Large intestine (tissue), 3 donors: ENCODE measurements at regions not wholly inside any gene's neighbourhood (a gene's known extent, or its start where the extent isn't known, plus 50 kb on each side); places are given as distances from the start of the nearest gene placed in this dataset.

Experiments used
- DNase-seq, 2 donors: peaks; one replicate each; pipeline versions ENCODE4 v3.0.0 to v3.0.0-alpha.2; 2013
- H3K27ac ChIP-seq: one replicate; pipeline ENCODE4 v1.5.1; 2013; ENCODE audit warnings: low read length
- H3K27me3 ChIP-seq: 2 replicates; pipeline ENCODE4 v1.6.1; 2013; ENCODE audit warnings: low read length; ENCODE audit not compliant: control insufficient read depth, insufficient read depth
- H3K36me3 ChIP-seq: 2 replicates; pipeline ENCODE4 v1.6.1; 2013; ENCODE audit warnings: low read length; ENCODE audit not compliant: control insufficient read depth, insufficient read depth
- H3K4me1 ChIP-seq: one replicate; pipeline ENCODE4 v1.6.1; 2013; ENCODE audit warnings: low read length; ENCODE audit not compliant: control insufficient read depth, insufficient read depth
- H3K4me3 ChIP-seq: one replicate; pipeline ENCODE4 v1.5.1; 2013; ENCODE audit warnings: low read length
- H3K9me3 ChIP-seq: one replicate; pipeline ENCODE4 v1.6.1; 2013; ENCODE audit warnings: mild to moderate bottlenecking, low read depth, low read length, moderate library complexity; ENCODE audit not compliant: control insufficient read depth
- WGBS: methylation state at CpG from one replicate; pipeline ENCODE4 v1.1.5; 2013; ENCODE audit warnings: low lambda C conversion rate; ENCODE audit not compliant: insufficient coverage; 5-methylcytosine and 5-hydroxymethylcytosine counted together

- Histone ChIP-seq H3K27ac (no peak overlapping the region), H3K36me3 (no peaks in the 10 kb centered on the region), H3K27me3 (no peaks in the 10 kb centered on the region), H3K9me3 (peaks cover 3% of the 10 kb centered on the region), H3K4me1 (no peaks in the 10 kb centered on the region), H3K4me3 (no peak overlapping the region)
- WGBS = no CpG with 5 or more reads among the region's 3 CpGs
- DNase-seq = no peak
These were observed 712.6 kb downstream of the NR2F1-AS1 start for GRCh38 chr5:92868442-92868841.

- no peaks in the 10 kb centered on the region for H3K4me1 ChIP-seq
- H3K9me3 ChIP-seq = no peaks in the 10 kb centered on the region
- no peaks in the 10 kb centered on the region for H3K36me3 ChIP-seq
- H3K27ac ChIP-seq = no peak overlapping the region
- no peaks in the 10 kb centered on the region for H3K27me3 ChIP-seq
- DNase-seq = no peak
- 40% methylated on average over 1 of the region's 2 CpGs for WGBS
- H3K4me3 ChIP-seq = no peak overlapping the region
These were observed 716.4 kb downstream of the NR2F1-AS1 start for GRCh38 chr5:92864591-92864990.

GRCh38 chr5:92863666-92864065, 717.4 kb downstream of the NR2F1-AS1 start:
- DNase-seq = no peak
- H3K27me3 ChIP-seq = no peaks in the 10 kb centered on the region
- H3K9me3 ChIP-seq = no peaks in the 10 kb centered on the region
- no peaks in the 10 kb centered on the region for H3K36me3 ChIP-seq
- WGBS = no CpG with 5 or more reads among the region's 2 CpGs
- no peak overlapping the region for H3K27ac ChIP-seq
- no peak overlapping the region for H3K4me3 ChIP-seq
- H3K4me1 ChIP-seq = no peaks in the 10 kb centered on the region

DNA sequence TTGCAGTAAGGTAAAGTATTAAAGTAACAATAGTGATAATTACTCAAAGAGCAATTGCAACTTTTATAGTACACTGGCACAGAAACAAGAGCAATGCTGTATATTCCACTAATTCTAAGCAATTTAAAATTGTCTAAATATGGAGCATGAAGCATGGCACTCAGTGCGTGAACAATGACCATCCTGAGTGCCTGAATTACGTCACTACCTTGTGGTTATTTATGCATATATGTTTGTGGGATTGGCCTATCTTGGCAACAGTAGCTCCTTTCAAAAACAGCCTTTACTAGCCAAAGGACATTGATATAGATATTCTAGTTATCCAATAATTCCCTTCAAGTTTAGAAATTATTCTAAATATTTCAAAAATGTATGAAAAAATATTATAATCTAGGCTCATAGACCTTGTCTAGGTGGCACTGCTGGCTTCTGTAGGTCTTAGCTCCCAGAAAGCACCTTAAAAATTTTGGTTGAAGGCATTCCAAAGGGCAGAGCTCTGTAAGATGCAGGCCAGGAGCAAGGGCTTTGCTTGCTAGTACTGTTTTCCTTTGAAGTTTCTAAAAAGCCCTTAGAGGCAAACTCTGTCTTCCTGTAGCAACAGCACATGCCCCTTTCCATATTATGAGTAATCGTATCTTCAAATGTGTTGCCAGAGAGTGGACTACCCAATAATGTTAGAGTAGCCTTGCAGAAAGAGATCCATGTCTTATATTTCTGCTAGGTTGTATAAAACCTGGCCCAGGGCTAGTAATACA, 719.3 kb downstream of the NR2F1-AS1 start:
- H3K4me1 ChIP-seq = no peaks in the 10 kb centered on the region
- no peaks in the 10 kb centered on the region for H3K36me3 ChIP-seq
- no peak overlapping the region for H3K4me3 ChIP-seq
- 60% methylated on average over 1 of the region's 3 CpGs for WGBS
- no peak for DNase-seq
- H3K9me3 ChIP-seq = no peaks in the 10 kb centered on the region
- no peaks in the 10 kb centered on the region for H3K27me3 ChIP-seq
- no peak overlapping the region for H3K27ac ChIP-seq

DNA sequence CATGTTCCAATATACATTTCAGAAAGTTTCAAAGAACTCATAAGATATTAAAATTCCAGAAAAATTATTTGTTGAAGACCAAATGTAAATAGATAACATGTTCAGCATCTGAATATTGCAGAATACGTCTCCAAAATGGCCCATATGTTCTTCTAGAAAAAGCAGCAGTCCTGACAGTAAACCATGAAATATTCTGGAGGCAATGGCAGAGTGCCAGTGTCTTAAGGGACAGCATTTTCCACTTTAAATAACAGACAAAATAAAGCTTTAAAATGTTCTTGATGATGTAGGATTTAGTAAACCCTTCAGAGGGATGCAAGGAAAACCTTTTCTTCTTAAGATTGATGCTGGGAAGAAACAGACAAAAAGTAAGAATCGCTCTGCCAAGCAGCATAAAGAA, 721.0 kb downstream of the NR2F1-AS1 start:
- no peaks in the 10 kb centered on the region for H3K9me3 ChIP-seq
- H3K27me3 ChIP-seq = no peaks in the 10 kb centered on the region
- H3K4me1 ChIP-seq = no peaks in the 10 kb centered on the region
- no peak for DNase-seq
- no peaks in the 10 kb centered on the region for H3K36me3 ChIP-seq
- no peak overlapping the region for H3K27ac ChIP-seq
- WGBS = 94% methylated on average over 2 of the region's 2 CpGs
- H3K4me3 ChIP-seq = no peak overlapping the region

DNA sequence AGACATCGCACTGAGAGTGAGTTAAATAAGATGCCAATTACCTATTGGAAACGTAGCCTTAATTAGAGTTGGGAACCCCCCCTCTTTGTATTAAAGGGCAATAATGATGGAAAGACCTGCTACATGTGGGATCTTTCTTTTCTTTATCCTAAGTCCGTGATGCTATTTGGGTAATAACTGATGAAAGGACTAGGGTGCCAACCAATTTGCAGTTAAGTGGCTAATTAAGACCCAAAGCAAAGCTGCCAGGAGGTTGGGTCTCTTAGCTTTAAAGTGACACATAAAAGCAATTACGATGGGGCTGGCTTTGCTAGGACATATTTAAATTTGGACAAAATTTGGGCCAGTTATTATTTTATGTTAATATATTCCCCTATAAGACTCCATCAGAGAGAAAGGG, 728.8 kb downstream of the NR2F1-AS1 start:
- Histone ChIP-seq H3K36me3 (no peaks in the 10 kb centered on the region), H3K27ac (no peak overlapping the region), H3K27me3 (no peaks in the 10 kb centered on the region), H3K4me3 (no peak overlapping the region), H3K9me3 (no peaks in the 10 kb centered on the region), H3K4me1 (no peaks in the 10 kb centered on the region)
- DNase-seq = no peak
- WGBS = no CpG with 5 or more reads among the region's 4 CpGs

DNA sequence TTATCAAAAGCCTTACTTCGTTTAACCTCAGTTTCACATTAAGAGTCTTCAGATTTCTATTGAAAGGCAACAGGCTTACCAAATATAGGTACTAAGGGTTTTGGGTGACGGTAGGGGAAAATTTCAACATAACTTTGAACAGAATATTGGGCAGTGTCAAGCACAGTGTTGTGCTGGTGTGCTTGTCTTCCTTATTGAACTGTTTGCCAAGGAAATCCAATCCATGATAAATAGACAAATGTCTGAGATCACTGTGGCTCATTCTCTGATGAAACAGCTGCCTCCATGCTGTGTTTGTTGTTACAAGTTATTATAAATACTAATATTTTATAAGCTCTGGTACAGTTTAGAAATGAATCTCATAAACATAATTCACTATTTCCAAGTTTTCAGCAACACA, 730.1 kb downstream of the NR2F1-AS1 start:
- Histone ChIP-seq H3K4me3 (no peak overlapping the region), H3K27ac (no peak overlapping the region), H3K9me3 (no peaks in the 10 kb centered on the region), H3K36me3 (no peaks in the 10 kb centered on the region), H3K27me3 (no peaks in the 10 kb centered on the region), H3K4me1 (no peaks in the 10 kb centered on the region)
- WGBS = 83% methylated on average over 2 of the region's 2 CpGs
- no peak for DNase-seq

- Histone ChIP-seq H3K4me3 (no peak overlapping the region), H3K27ac (no peak overlapping the region), H3K27me3 (no peaks in the 10 kb centered on the region), H3K9me3 (no peaks in the 10 kb centered on the region), H3K36me3 (no peaks in the 10 kb centered on the region), H3K4me1 (no peaks in the 10 kb centered on the region)
- DNase-seq = no peak
These were observed 731.3 kb downstream of the NR2F1-AS1 start for GRCh38 chr5:92849756-92850155.

GRCh38 chr5:92841604-92842155, 739.3 kb downstream of the NR2F1-AS1 start:
- no peaks in the 10 kb centered on the region for H3K27me3 ChIP-seq
- DNase-seq = no peak
- H3K27ac ChIP-seq = no peak overlapping the region
- no peaks in the 10 kb centered on the region for H3K4me1 ChIP-seq
- 82% methylated on average over 3 of the region's 5 CpGs for WGBS
- H3K4me3 ChIP-seq = no peak overlapping the region
- no peaks in the 10 kb centered on the region for H3K36me3 ChIP-seq
- no peaks in the 10 kb centered on the region for H3K9me3 ChIP-seq

DNA sequence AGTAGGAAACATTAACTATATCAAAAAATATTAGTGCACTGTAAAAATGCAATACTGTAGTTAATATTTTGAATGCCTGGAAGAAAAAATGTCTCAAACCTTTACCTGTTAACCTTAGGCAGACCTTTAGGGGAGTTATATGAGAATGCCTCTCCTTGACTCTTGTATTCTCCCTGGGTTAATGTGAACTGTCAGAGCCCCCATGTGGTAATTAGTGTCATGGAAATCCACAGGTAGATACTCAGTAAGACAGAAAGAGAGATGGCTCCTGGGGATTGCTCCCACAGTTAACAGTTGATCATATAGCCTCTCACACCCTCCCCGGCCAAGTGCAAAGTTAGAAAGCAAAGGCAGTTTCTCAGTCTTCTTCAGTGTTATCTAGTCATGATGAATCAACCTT, 742.8 kb downstream of the NR2F1-AS1 start:
- H3K9me3 ChIP-seq = no peaks in the 10 kb centered on the region
- no peak overlapping the region for H3K4me3 ChIP-seq
- DNase-seq = no peak
- no peaks in the 10 kb centered on the region for H3K27me3 ChIP-seq
- WGBS = 83% methylated on average over 1 of the region's 1 CpG
- H3K36me3 ChIP-seq = no peaks in the 10 kb centered on the region
- no peak overlapping the region for H3K27ac ChIP-seq
- no peaks in the 10 kb centered on the region for H3K4me1 ChIP-seq
